ENCODE measurements at regions not wholly inside any gene's neighbourhood (a gene's known extent, or its start where the extent isn't known, plus 50 kb on each side); places are given as distances from the start of the nearest gene placed in this dataset.

DNA sequence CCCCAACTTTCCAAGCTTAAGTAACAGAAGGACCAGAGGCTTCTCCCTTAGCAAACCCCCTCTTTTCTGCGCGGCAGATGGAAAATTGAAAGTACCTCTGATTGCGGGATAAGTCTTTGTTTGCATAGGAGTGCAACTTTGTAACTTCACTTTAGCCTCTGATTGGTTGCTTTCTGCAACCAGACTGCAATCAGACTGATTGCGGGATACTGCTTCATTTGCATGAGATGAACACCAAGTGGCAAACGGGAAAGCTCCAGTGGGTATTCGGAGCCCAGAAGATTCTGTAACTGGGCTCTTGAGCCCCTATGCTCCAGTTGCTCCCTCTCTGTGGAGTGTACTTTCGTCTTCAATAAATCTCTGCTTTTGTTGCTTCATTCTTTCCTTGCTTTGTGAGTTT, 260.6 kb downstream of the BAMBI start:
- DNase-seq, result no peak
- POLR2A ChIA-PET (ENCODE audit: partially characterized antibody), result no interaction called here
- Histone ChIP-seq H3K27me3 (ENCODE audit: insufficient read depth, low read length) (no peaks in the 10 kb centered on the region), H3K27ac (ENCODE audit: low read depth, low read length) (no peak overlapping the region), H3K4me3 (ENCODE audit: low read length in 2 of 2) (no peak overlapping the region), H3K9me3 (ENCODE audit: control insufficient read depth in 1 of 2, low read length in 2 of 2) (no peaks in the 10 kb centered on the region), H3K36me3 (ENCODE audit: insufficient read depth, low read length) (no peaks in the 10 kb centered on the region), H3K4me1 (ENCODE audit: insufficient read depth, low read length) (no peaks in the 10 kb centered on the region)
- intact Hi-C loops (cut with micrococcal nuclease), result no loop called here
- CTCF ChIA-PET (ENCODE audit: partially characterized antibody), result no interaction called here
- H3K4me1 Mint-ChIP-seq, result no peaks in the 10 kb centered on the region
- H3K36me3 Mint-ChIP-seq, result no peaks in the 10 kb centered on the region
- H3K27me3 Mint-ChIP-seq, result peaks cover 0 to 3% of the 10 kb centered on the region in 2 donors
- peaks cover 0 to 19% (median 2%) of the 10 kb centered on the region in 8 donors for H3K9me3 Mint-ChIP-seq
- no peak overlapping the region for H3K27ac Mint-ChIP-seq
- H3K4me3 Mint-ChIP-seq, result no peak overlapping the region

DNA sequence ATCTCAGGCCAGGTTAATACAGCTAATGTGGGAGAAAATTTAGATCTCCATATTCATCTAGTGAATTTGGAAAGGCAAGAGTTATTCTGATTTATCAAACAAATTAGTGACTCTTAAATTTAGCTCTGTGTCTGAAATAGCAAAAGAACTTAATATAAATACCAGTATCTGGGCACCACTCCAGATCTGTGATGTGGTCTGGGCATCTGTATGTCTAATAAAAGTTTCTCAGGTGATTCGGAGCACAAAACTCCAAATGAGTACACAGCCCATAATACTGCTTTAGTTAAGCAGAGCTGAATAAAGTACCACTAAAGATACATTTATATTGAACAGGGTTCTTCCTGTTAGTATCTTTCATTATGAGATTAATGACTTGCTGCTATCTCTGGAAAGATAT, 261.4 kb downstream of the BAMBI start:
- intact Hi-C loops (cut with micrococcal nuclease), result no loop called here
- ChIA-PET CTCF (ENCODE audit: partially characterized antibody) (no interaction called here), POLR2A (ENCODE audit: partially characterized antibody) (no interaction called here)
- no peaks in the 10 kb centered on the region for H3K9me3 ChIP-seq (ENCODE audit: control insufficient read depth in 1 of 2, low read length in 2 of 2)
- no peak overlapping the region for H3K4me3 Mint-ChIP-seq
- H3K4me3 ChIP-seq (ENCODE audit: low read length in 2 of 2), result no peak overlapping the region
- no peaks in the 10 kb centered on the region for H3K4me1 ChIP-seq (ENCODE audit: insufficient read depth, low read length)
- peaks cover 0 to 11% (median under 1%) of the 10 kb centered on the region in 8 donors for H3K9me3 Mint-ChIP-seq
- H3K36me3 Mint-ChIP-seq, result no peaks in the 10 kb centered on the region
- H3K27me3 ChIP-seq (ENCODE audit: insufficient read depth, low read length), result no peaks in the 10 kb centered on the region
- H3K36me3 ChIP-seq (ENCODE audit: insufficient read depth, low read length), result no peaks in the 10 kb centered on the region
- H3K27ac Mint-ChIP-seq, result no peak overlapping the region
- no peaks in the 10 kb centered on the region for H3K4me1 Mint-ChIP-seq
- peaks cover 0 to 3% of the 10 kb centered on the region in 2 donors for H3K27me3 Mint-ChIP-seq
- no peak for DNase-seq
- no peak overlapping the region for H3K27ac ChIP-seq (ENCODE audit: low read depth, low read length)

DNA sequence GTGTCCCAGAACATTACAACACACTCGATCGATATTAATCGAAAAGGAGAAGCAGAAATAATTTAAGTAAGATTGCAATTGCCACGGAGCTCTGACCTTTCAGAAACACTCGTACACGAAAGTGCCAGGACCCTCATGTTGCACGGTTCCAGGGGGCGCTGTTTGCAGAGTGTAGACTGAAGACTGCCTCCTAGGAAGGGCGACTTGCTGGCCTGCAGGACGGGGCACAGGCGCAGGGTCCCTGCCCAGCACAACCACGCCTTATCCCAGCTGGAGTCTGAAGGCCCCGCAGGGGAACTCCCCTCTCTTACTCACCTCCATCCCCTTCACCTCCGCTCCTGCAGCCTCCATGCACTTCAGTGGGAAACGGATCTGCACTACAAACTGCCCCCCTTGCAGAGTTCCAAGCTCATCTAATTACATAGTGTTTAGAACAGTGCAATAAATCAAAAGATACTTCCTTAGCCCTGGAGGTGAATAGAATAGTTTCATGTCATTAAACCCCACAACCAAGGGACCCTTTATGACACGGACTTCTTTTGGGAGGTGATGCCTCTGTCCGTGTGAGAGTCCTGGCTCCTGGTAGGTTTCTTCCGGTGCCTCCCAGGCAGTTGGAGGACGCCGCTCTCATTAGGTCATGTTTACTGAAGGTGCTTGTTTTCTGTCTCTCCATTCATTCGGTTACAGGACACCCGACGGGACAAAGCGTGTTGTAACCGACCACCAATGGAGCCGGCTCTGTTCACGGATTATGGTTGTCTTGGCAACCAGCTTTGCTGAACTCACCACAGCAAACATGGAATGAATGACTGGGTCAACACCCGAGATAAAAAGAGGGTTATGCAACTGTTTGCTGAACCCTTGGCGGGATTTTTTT, 262.2 kb downstream of the BAMBI start:
- Mint-ChIP-seq H3K4me1 (no peaks in the 10 kb centered on the region), H3K4me3 (no peak overlapping the region), H3K27ac (no peak overlapping the region), H3K9me3 (peaks cover 0 to 11% (median 0%) of the 10 kb centered on the region in 8 donors), H3K36me3 (no peaks in the 10 kb centered on the region), H3K27me3 (peaks cover 0 to 3% of the 10 kb centered on the region in 2 donors)
- no peaks in the 10 kb centered on the region for H3K9me3 ChIP-seq (ENCODE audit: control insufficient read depth in 1 of 2, low read length in 2 of 2)
- H3K27me3 ChIP-seq (ENCODE audit: insufficient read depth, low read length), result no peaks in the 10 kb centered on the region
- no peak for DNase-seq
- H3K36me3 ChIP-seq (ENCODE audit: insufficient read depth, low read length), result no peaks in the 10 kb centered on the region
- H3K4me1 ChIP-seq (ENCODE audit: insufficient read depth, low read length), result no peaks in the 10 kb centered on the region
- intact Hi-C loops (cut with micrococcal nuclease), result no loop called here
- ChIA-PET CTCF (ENCODE audit: partially characterized antibody) (no interaction called here), POLR2A (ENCODE audit: partially characterized antibody) (no interaction called here)
- no peak overlapping the region for H3K27ac ChIP-seq (ENCODE audit: low read depth, low read length)
- H3K4me3 ChIP-seq (ENCODE audit: low read length in 2 of 2), result no peak overlapping the region

DNA sequence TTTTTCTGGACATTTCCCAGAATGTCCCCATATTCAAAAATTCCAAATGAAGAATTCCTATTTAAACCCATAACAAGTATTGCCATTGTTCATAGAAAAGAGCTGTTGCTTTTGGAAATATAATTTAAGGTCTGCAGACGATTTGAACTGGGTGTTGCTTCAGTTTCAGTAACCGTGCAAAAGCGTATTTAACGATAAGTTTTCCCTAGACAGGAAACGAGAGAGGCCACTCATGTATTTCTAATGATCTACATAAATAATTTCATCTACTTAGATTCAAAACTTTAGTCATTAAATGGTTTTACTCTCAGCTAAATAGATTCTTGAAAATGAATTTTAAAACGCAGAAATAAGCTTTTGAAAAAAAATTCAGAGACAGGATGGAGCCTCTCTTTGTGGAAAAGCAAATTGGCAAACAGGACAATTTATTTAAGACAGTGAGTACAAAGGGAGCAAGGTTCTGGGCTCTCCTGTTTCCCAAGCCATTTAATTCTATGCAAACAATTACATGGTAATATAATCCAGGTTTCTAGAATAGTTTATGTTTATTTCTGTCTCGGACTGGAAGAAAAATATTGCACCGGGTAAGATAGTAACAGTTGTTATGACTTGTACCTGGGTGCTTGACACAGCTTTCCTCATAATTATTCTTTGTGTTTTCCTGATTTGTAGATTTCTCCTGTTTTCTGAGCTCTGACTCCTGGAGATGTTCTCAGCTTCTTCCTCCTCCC, 263.0 kb downstream of the BAMBI start:
- no peak for DNase-seq
- no peaks in the 10 kb centered on the region for H3K27me3 ChIP-seq (ENCODE audit: insufficient read depth, low read length)
- Mint-ChIP-seq H3K4me3 (no peak overlapping the region), H3K4me1 (no peaks in the 10 kb centered on the region), H3K36me3 (no peaks in the 10 kb centered on the region), H3K9me3 (peaks cover 0 to 11% (median 0%) of the 10 kb centered on the region in 8 donors), H3K27ac (no peak overlapping the region), H3K27me3 (peaks cover 0 to 3% of the 10 kb centered on the region in 2 donors)
- H3K36me3 ChIP-seq (ENCODE audit: insufficient read depth, low read length), result no peaks in the 10 kb centered on the region
- H3K4me3 ChIP-seq (ENCODE audit: low read length in 2 of 2), result no peak overlapping the region
- H3K9me3 ChIP-seq (ENCODE audit: control insufficient read depth in 1 of 2, low read length in 2 of 2), result no peaks in the 10 kb centered on the region
- CTCF ChIA-PET (ENCODE audit: partially characterized antibody), result no interaction called here
- POLR2A ChIA-PET (ENCODE audit: partially characterized antibody), result no interaction called here
- H3K27ac ChIP-seq (ENCODE audit: low read depth, low read length), result no peak overlapping the region
- intact Hi-C loops (cut with micrococcal nuclease), result no loop called here
- H3K4me1 ChIP-seq (ENCODE audit: insufficient read depth, low read length), result no peaks in the 10 kb centered on the region

DNA sequence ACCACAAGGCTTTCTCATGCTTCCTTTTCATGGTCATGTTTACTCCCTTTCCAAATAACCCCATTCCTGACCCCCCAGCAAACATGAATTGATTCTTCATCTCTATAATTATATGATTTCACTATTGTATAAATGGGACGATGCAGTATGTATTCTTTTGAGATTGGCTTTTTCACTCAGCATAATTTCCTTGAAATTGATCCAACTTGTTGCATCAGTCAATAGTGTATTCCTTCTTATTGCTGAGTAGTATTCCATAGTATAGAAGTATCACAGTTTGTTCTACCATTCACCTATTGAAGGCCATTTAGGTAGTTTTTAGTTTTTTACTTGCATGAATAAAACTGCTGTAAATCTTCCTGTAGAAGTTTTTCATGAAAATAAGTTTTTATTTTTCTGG, 264.7 kb downstream of the BAMBI start:
- Mint-ChIP-seq H3K27ac (no peak overlapping the region), H3K27me3 (peaks cover 0 to 3% of the 10 kb centered on the region in 2 donors), H3K36me3 (no peaks in the 10 kb centered on the region), H3K4me1 (no peaks in the 10 kb centered on the region), H3K4me3 (no peak overlapping the region), H3K9me3 (peaks cover 0 to 7% (median 2%) of the 10 kb centered on the region in 8 donors)
- Histone ChIP-seq H3K9me3 (ENCODE audit: control insufficient read depth in 1 of 2, low read length in 2 of 2) (no peaks in the 10 kb centered on the region), H3K27me3 (ENCODE audit: insufficient read depth, low read length) (no peaks in the 10 kb centered on the region), H3K36me3 (ENCODE audit: insufficient read depth, low read length) (no peaks in the 10 kb centered on the region), H3K4me3 (ENCODE audit: low read length in 2 of 2) (no peak overlapping the region), H3K27ac (ENCODE audit: low read depth, low read length) (no peak overlapping the region), H3K4me1 (ENCODE audit: insufficient read depth, low read length) (no peaks in the 10 kb centered on the region)
- intact Hi-C loops (cut with micrococcal nuclease), result no loop called here
- ChIA-PET POLR2A (ENCODE audit: partially characterized antibody) (no interaction called here), CTCF (ENCODE audit: partially characterized antibody) (no interaction called here)
- DNase-seq, result no peak

DNA sequence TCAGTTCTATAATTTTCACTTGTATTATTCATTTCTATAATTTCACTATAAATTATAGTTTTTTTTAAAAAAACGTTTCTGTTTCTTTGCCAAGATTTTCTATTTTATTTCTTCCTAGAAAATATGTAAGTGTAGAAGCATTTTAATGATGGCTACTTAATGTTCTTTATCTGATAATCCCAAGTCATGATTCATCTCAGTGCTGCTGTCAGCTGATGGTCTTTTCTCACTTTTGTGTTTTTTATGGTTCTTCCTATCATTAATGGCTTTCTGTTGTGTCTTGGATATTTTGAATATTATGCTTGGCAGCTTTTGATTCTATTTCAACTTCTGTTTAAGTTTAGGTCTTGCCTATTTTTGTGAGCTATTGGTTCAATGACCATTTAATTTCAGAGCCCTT, 268.6 kb downstream of the BAMBI start:
- no peaks in the 10 kb centered on the region for H3K9me3 ChIP-seq (ENCODE audit: control insufficient read depth in 1 of 2, low read length in 2 of 2)
- no peak overlapping the region for H3K4me3 ChIP-seq (ENCODE audit: low read length in 2 of 2)
- H3K4me1 ChIP-seq (ENCODE audit: insufficient read depth, low read length), result no peaks in the 10 kb centered on the region
- Mint-ChIP-seq H3K27me3 (peaks cover 3 to 5% of the 10 kb centered on the region in 2 donors), H3K36me3 (no peaks in the 10 kb centered on the region), H3K9me3 (peaks cover 0 to 7% (median under 1%) of the 10 kb centered on the region in 8 donors), H3K4me3 (no peak overlapping the region), H3K4me1 (no peaks in the 10 kb centered on the region), H3K27ac (no peak overlapping the region)
- intact Hi-C loops (cut with micrococcal nuclease), result no loop called here
- no peak overlapping the region for H3K27ac ChIP-seq (ENCODE audit: low read depth, low read length)
- H3K36me3 ChIP-seq (ENCODE audit: insufficient read depth, low read length), result no peaks in the 10 kb centered on the region
- no peaks in the 10 kb centered on the region for H3K27me3 ChIP-seq (ENCODE audit: insufficient read depth, low read length)
- CTCF ChIA-PET (ENCODE audit: partially characterized antibody), result no interaction called here
- DNase-seq, result no peak
- POLR2A ChIA-PET (ENCODE audit: partially characterized antibody), result no interaction called here

DNA sequence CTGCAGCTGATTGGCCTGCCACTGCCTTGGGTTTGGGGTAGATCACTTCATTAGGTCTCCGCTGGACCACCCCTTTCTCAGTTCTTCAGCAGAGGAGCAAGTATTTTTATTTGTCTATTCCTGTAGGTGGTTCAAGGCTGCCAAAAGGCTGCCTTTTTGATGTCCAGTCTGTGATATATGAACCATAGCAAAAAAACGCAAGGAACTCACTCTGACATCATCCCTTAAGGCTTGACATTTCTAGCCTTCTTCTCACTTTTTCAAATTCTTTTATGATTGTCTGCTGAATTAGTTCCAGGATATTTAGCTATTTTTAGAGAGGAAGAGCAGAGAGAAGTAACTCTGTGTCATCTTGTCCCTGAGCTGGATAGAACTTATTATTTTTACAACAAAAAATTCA, 269.2 kb downstream of the BAMBI start:
- no peaks in the 10 kb centered on the region for H3K9me3 ChIP-seq (ENCODE audit: control insufficient read depth in 1 of 2, low read length in 2 of 2)
- POLR2A ChIA-PET (ENCODE audit: partially characterized antibody), result no interaction called here
- no peaks in the 10 kb centered on the region for H3K27me3 ChIP-seq (ENCODE audit: insufficient read depth, low read length)
- no peak overlapping the region for H3K4me3 ChIP-seq (ENCODE audit: low read length in 2 of 2)
- H3K4me1 ChIP-seq (ENCODE audit: insufficient read depth, low read length), result no peaks in the 10 kb centered on the region
- intact Hi-C loops (cut with micrococcal nuclease), result no loop called here
- no peak overlapping the region for H3K27ac ChIP-seq (ENCODE audit: low read depth, low read length)
- Mint-ChIP-seq H3K36me3 (no peaks in the 10 kb centered on the region), H3K27me3 (peaks cover 3 to 5% of the 10 kb centered on the region in 2 donors), H3K4me1 (no peaks in the 10 kb centered on the region), H3K4me3 (no peak overlapping the region), H3K9me3 (peaks cover 0 to 7% (median under 1%) of the 10 kb centered on the region in 8 donors), H3K27ac (no peak overlapping the region)
- CTCF ChIA-PET (ENCODE audit: partially characterized antibody), result no interaction called here
- H3K36me3 ChIP-seq (ENCODE audit: insufficient read depth, low read length), result no peaks in the 10 kb centered on the region
- no peak for DNase-seq

Measured in CD4-positive, alpha-beta memory T cell (primary cell).